Ovary (tissue), 7 donors: ENCODE measurements at regions not wholly inside any gene's neighbourhood (a gene's known extent, or its start where the extent isn't known, plus 50 kb on each side); places are given as distances from the start of the nearest gene placed in this dataset.

Source experiments
- DNase-seq, 5 donors: peaks; one replicate each; pipeline ENCODE4 v3.0.0-alpha.2; 2019 to 2020
- H3K27ac ChIP-seq, 2 donors: fragments of 200-600 bp; one replicate each; pipeline versions ENCODE4 v1.5.1 to v1.8.0; 2019 to 2022
- H3K27me3 ChIP-seq: fragments of 200-600 bp; one replicate; pipeline ENCODE4 v1.8.0; 2022
- H3K36me3 ChIP-seq: fragments of 200-600 bp; sonication (generic); one replicate; pipeline ENCODE4 v1.5.1; 2019
- H3K4me1 ChIP-seq: one replicate; pipeline ENCODE4 v1.8.1; 2013; ENCODE audit warnings: mild to moderate bottlenecking, moderate library complexity; ENCODE audit not compliant: insufficient read depth
- H3K4me3 ChIP-seq: fragments of 200-600 bp; sonication (generic); one replicate; pipeline ENCODE4 v1.5.1; 2017
- H3K9me3 ChIP-seq, 2 donors: fragments of 200-600 bp in 1 of 2; sonication (generic) in 1 of 2; one replicate each; pipeline versions ENCODE4 v1.5.1 to v1.8.1; 2013 to 2019; ENCODE audit warnings: mild to moderate bottlenecking in 1 of 2, moderate library complexity in 1 of 2
- CTCF ChIP-seq, 3 donors: fragments of 450-650 bp in 2 of 3; fragments of 200-600 bp in 1 of 3; IDR thresholded peaks; one replicate each; pipeline versions ENCODE4 v1.5.1 to v1.8.0; 2016 to 2022; ENCODE audit warnings: antibody characterized with exemption in 3 of 3, mild to moderate bottlenecking in 1 of 3
- EP300 ChIP-seq: sonication (generic); formaldehyde crosslinking; IDR thresholded peaks from one replicate; pipeline ENCODE4 v1.6.1; 2017; ENCODE audit warnings: antibody characterized with exemption
- POLR2A ChIP-seq: fragments of 450-650 bp; IDR thresholded peaks from one replicate; pipeline ENCODE4 v1.6.1; 2017; ENCODE audit warnings: antibody characterized with exemption, mild to moderate bottlenecking, moderate library complexity
- WGBS, 3 donors: extraction: QIAGEN DNeasy Blood & Tissue Kit in 1 of 3; methylation state at CpG; one replicate each; pipeline versions ENCODE4 v1.1.5 to v1.1.7; 2013 to 2017; 5-methylcytosine and 5-hydroxymethylcytosine counted together
- intact Hi-C, 4 donors: fragments of 100-400 bp; cut with DNase I; formaldehyde crosslinking; loops; one replicate each; pipeline versions ENCODE4 v1.11.0 to v1.15.1; 2022 to 2023
- donor health status: DM: no; HTN: no; CAD: no; lungs with moderate emphysema.
- donor health status: DM: no; HTN: no; CAD: no.
- donor health status: Bipolar disorder and iron deficiency.
- donor health status: DM: no; HTN: no; CAD: no.
- donor health status: DM: yes; HTN: yes; CAD: no.

GRCh38 chr5:97788369-97788768, 605.3 kb upstream of the RIOK2 start:
- no peaks in the 10 kb centered on the region for H3K36me3 ChIP-seq
- H3K27ac ChIP-seq, result no peak overlapping the region
- 79 to 93% (median 84%) methylated on average over 1 of the region's 1 CpG for WGBS, 3 donors
- H3K4me1 ChIP-seq, result no peaks in the 10 kb centered on the region
- no peak for DNase-seq
- no peak for TF ChIP-seq EP300
- TF ChIP-seq POLR2A, result no peak
- no peak for TF ChIP-seq CTCF (IDR thresholded peaks at IDR 0.05)
- no peaks in the 10 kb centered on the region for H3K9me3 ChIP-seq
- no peaks in the 10 kb centered on the region for H3K27me3 ChIP-seq
- H3K4me3 ChIP-seq, result no peak overlapping the region
- intact Hi-C loops, result no loop called here

GRCh38 chr5:97797994-97798451, 615.0 kb upstream of the RIOK2 start:
- WGBS, 3 donors, result 16 to 21% (median 19%) methylated on average over 1 of the region's 1 CpG
- no peaks in the 10 kb centered on the region for H3K36me3 ChIP-seq
- DNase-seq, result no peak
- no peaks in the 10 kb centered on the region for H3K27me3 ChIP-seq
- H3K9me3 ChIP-seq, result no peaks in the 10 kb centered on the region
- no peak overlapping the region for H3K4me3 ChIP-seq
- intact Hi-C loops, result no loop called here
- TF ChIP-seq POLR2A (no peak), EP300 (no peak)
- H3K27ac ChIP-seq, result no peak overlapping the region
- H3K4me1 ChIP-seq, result no peaks in the 10 kb centered on the region

GRCh38 chr5:97801461-97801860, 618.4 kb upstream of the RIOK2 start:
- Histone ChIP-seq H3K4me1 (no peaks in the 10 kb centered on the region), H3K36me3 (no peaks in the 10 kb centered on the region), H3K27ac (no peak overlapping the region), H3K27me3 (no peaks in the 10 kb centered on the region), H3K4me3 (no peak overlapping the region), H3K9me3 (no peaks in the 10 kb centered on the region)
- no peak for DNase-seq
- intact Hi-C loops, result no loop called here
- no peak for TF ChIP-seq POLR2A
- TF ChIP-seq CTCF (IDR thresholded peaks at IDR 0.05), result no peak
- TF ChIP-seq EP300, result no peak

GRCh38 chr5:97820138-97820537, 637.1 kb upstream of the RIOK2 start:
- WGBS, 3 donors, result 90 to 92% (median 91%) methylated on average over 2 of the region's 2 CpGs

More at GRCh38 chr5:97820138-97820537, 637.1 kb upstream of the RIOK2 start:
- no peak for DNase-seq
- TF ChIP-seq POLR2A (no peak), CTCF (IDR thresholded peaks at IDR 0.05) (no peak), EP300 (no peak)
- Histone ChIP-seq H3K27ac (no peak overlapping the region), H3K9me3 (no peaks in the 10 kb centered on the region), H3K4me3 (no peak overlapping the region), H3K36me3 (no peaks in the 10 kb centered on the region), H3K27me3 (no peaks in the 10 kb centered on the region), H3K4me1 (no peaks in the 10 kb centered on the region)
- intact Hi-C loops, result no loop called here
